ENCODE measurements at regions not wholly inside any gene's neighbourhood (a gene's known extent, or its start where the extent isn't known, plus 50 kb on each side); places are given as distances from the start of the nearest gene placed in this dataset.
"Not testable (repeated sequence)": the region's sequence is repeated elsewhere in the genome, so short reads cannot be mapped to it uniquely, and the experiment has no call there.

GRCh38 chr3:178202194-178202593 lies 334.0 kb upstream of the KCNMB2 start:
- TF ChIP-seq CTCF (IDR thresholded peaks at IDR 0.05), result no peak
- DNase-seq, result no peak
- Mint-ChIP-seq H3K27me3 (ENCODE audit: low read depth, poor library complexity) (peaks cover 2% of the 10 kb centered on the region), H3K36me3 (ENCODE audit: low read depth) (peaks cover 16% of the 10 kb centered on the region), H3K4me1 (peaks cover 52% of the 10 kb centered on the region), H3K4me3 (no peak overlapping the region), H3K9me3 (peaks cover 3% of the 10 kb centered on the region), H3K27ac (no peak overlapping the region)

DNA sequence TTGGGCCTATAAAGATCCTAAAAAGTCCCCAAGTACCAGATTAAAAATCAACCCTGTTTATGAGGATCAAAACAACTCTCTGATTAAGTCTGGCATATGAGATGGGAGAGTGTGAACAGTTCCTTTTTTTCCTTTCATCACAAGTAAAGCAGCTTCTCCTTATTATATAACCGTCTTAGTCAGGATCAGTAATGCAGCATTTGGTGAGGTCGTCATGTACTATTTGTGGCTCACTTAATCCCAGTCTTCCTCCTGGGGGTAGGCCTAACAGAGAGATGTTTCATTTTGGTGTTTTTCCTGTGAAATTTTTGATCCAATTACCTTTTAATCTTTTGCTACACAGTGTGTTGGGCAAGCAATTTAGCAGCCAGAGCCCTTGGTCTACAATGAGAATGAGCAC lies 333.1 kb upstream of the KCNMB2 start:
- Mint-ChIP-seq H3K27me3 (ENCODE audit: low read depth, poor library complexity) (no peaks in the 10 kb centered on the region), H3K9me3 (no peaks in the 10 kb centered on the region), H3K4me3 (no peak overlapping the region), H3K4me1 (peaks cover 60% of the 10 kb centered on the region), H3K27ac (peak overlapping the region; percentile 89), H3K36me3 (ENCODE audit: low read depth) (peaks cover 16% of the 10 kb centered on the region)
- no peak for TF ChIP-seq CTCF (IDR thresholded peaks at IDR 0.05)
- no peak for DNase-seq

- no peak for DNase-seq
- H3K27me3 Mint-ChIP-seq (ENCODE audit: low read depth, poor library complexity), result no peaks in the 10 kb centered on the region
Observed at GRCh38 chr3:178203650-178204049, 332.6 kb upstream of the KCNMB2 start.

DNA sequence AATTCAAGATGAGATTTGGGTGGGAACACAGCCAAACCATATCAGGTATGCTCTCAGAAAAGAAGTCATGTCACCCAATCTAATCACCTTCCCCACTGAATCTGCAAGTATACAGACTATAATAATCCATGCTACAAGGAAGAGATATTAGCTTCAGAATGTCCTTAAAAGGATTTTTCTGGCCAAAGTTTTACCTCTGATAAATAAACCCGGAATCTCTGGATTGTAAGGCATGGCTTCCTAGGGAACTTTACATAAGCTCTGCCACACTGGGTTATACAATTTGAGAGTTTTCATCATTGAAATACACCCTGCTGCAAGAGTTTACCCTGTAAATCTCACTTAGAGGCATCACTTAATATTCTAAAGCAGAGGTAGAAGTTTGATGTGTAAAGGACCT lies 330.5 kb upstream of the KCNMB2 start:
- peaks cover 5% of the 10 kb centered on the region for H3K36me3 Mint-ChIP-seq (ENCODE audit: low read depth)
- no peak for TF ChIP-seq CTCF (IDR thresholded peaks at IDR 0.05)
- peaks cover 71% of the 10 kb centered on the region for H3K4me1 Mint-ChIP-seq
- H3K27me3 Mint-ChIP-seq (ENCODE audit: low read depth, poor library complexity), result no peaks in the 10 kb centered on the region
- no peak for DNase-seq
- no peaks in the 10 kb centered on the region for H3K9me3 Mint-ChIP-seq
- peak overlapping the region; percentile 69 for H3K27ac Mint-ChIP-seq
- H3K4me3 Mint-ChIP-seq, result no peak overlapping the region

More at GRCh38 chr3:178203650-178204049, 332.6 kb upstream of the KCNMB2 start:
- TF ChIP-seq CTCF (IDR thresholded peaks at IDR 0.05), result no peak
- Mint-ChIP-seq H3K27ac (peak overlapping the region; percentile 89), H3K36me3 (ENCODE audit: low read depth) (peaks cover 12% of the 10 kb centered on the region), H3K9me3 (no peaks in the 10 kb centered on the region), H3K4me3 (no peak overlapping the region), H3K4me1 (peaks cover 59% of the 10 kb centered on the region)

DNA sequence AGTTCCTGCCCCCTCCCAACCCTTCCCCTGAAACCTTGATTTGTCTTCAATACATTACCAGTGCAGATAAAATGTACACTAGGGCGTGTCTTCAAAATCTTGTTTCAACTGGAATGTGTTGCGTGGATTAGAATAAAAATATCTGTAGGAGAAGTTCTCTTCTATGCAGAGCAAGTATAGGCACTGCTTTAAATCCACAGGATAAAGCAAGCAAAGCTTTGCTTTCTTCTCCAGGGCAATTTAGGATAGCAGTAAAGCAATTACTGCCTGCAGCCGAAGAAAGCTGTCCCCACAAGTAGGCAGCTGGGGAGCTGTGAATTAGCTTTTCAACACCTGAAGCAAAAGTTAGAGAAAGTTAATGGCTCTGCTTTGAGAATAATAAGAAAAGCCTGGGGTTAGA lies 329.7 kb upstream of the KCNMB2 start:
- H3K27ac Mint-ChIP-seq, result no peak overlapping the region
- no peak for DNase-seq
- H3K4me1 Mint-ChIP-seq, result peaks cover 71% of the 10 kb centered on the region

GRCh38 chr3:178207161-178207560 lies 329.1 kb upstream of the KCNMB2 start:
- not testable (repeated sequence) for H3K9me3 Mint-ChIP-seq; H3K27ac Mint-ChIP-seq; H3K36me3 Mint-ChIP-seq (ENCODE audit: low read depth); H3K27me3 Mint-ChIP-seq (ENCODE audit: low read depth, poor library complexity); DNase-seq; H3K4me3 Mint-ChIP-seq
- H3K4me1 Mint-ChIP-seq, result peaks cover 65% of the 10 kb centered on the region

More for the DNA sequence above, 329.7 kb upstream of the KCNMB2 start:
- H3K27me3 Mint-ChIP-seq (ENCODE audit: low read depth, poor library complexity), result no peaks in the 10 kb centered on the region
- no peak overlapping the region for H3K4me3 Mint-ChIP-seq
- H3K36me3 Mint-ChIP-seq (ENCODE audit: low read depth), result peaks cover 5% of the 10 kb centered on the region
- no peaks in the 10 kb centered on the region for H3K9me3 Mint-ChIP-seq
- no peak for TF ChIP-seq CTCF (IDR thresholded peaks at IDR 0.05)

GRCh38 chr3:178207627-178208026 lies 328.6 kb upstream of the KCNMB2 start:
- H3K4me1 Mint-ChIP-seq, result peaks cover 62% of the 10 kb centered on the region
- H3K27ac Mint-ChIP-seq; H3K36me3 Mint-ChIP-seq (ENCODE audit: low read depth); H3K27me3 Mint-ChIP-seq (ENCODE audit: low read depth, poor library complexity); H3K4me3 Mint-ChIP-seq; H3K9me3 Mint-ChIP-seq; DNase-seq: not testable (repeated sequence)

GRCh38 chr3:178209116-178209515 lies 327.1 kb upstream of the KCNMB2 start:
- H3K4me3 Mint-ChIP-seq; DNase-seq; H3K27me3 Mint-ChIP-seq (ENCODE audit: low read depth, poor library complexity); H3K36me3 Mint-ChIP-seq (ENCODE audit: low read depth); H3K9me3 Mint-ChIP-seq: not testable (repeated sequence)
- Mint-ChIP-seq H3K27ac (peak overlapping the region; percentile 39), H3K4me1 (peaks cover 50% of the 10 kb centered on the region)

- H3K9me3 Mint-ChIP-seq, result not testable (repeated sequence)
Observed at GRCh38 chr3:178209618-178210017, 326.6 kb upstream of the KCNMB2 start.

GRCh38 chr3:178211086-178211485 lies 325.1 kb upstream of the KCNMB2 start:
- not testable (repeated sequence) for H3K27ac Mint-ChIP-seq; H3K27me3 Mint-ChIP-seq (ENCODE audit: low read depth, poor library complexity); H3K9me3 Mint-ChIP-seq; H3K4me3 Mint-ChIP-seq; H3K36me3 Mint-ChIP-seq (ENCODE audit: low read depth); DNase-seq
- peaks cover 31% of the 10 kb centered on the region for H3K4me1 Mint-ChIP-seq

More at GRCh38 chr3:178209618-178210017, 326.6 kb upstream of the KCNMB2 start:
- not testable (repeated sequence) for H3K4me3 Mint-ChIP-seq; H3K36me3 Mint-ChIP-seq (ENCODE audit: low read depth); H3K27ac Mint-ChIP-seq; DNase-seq; H3K27me3 Mint-ChIP-seq (ENCODE audit: low read depth, poor library complexity)
- H3K4me1 Mint-ChIP-seq, result peaks cover 45% of the 10 kb centered on the region
